ENCODE measurements at regions not wholly inside any gene's neighbourhood (a gene's known extent, or its start where the extent isn't known, plus 50 kb on each side); places are given as distances from the start of the nearest gene placed in this dataset.

GRCh38 chr11:11763796-11764422, 77.9 kb upstream of the USP47 start:
- TF ChIP-seq, protein P1, sequence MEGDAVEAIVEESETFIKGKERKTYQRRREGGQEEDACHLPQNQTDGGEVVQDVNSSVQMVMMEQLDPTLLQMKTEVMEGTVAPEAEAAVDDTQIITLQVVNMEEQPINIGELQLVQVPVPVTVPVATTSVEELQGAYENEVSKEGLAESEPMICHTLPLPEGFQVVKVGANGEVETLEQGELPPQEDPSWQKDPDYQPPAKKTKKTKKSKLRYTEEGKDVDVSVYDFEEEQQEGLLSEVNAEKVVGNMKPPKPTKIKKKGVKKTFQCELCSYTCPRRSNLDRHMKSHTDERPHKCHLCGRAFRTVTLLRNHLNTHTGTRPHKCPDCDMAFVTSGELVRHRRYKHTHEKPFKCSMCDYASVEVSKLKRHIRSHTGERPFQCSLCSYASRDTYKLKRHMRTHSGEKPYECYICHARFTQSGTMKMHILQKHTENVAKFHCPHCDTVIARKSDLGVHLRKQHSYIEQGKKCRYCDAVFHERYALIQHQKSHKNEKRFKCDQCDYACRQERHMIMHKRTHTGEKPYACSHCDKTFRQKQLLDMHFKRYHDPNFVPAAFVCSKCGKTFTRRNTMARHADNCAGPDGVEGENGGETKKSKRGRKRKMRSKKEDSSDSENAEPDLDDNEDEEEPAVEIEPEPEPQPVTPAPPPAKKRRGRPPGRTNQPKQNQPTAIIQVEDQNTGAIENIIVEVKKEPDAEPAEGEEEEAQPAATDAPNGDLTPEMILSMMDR (optimal IDR thresholded peaks at IDR 0.05 in 1 of 3, IDR thresholded peaks at IDR 0.05 in 1 of 3, conservative IDR thresholded peaks at IDR 0.05 in 1 of 3; ENCODE audit: extremely low read depth in 1 of 3, insufficient read depth in 2 of 3, low read length in 3 of 3), result no peak
- TF ChIP-seq EZH2 (IDR thresholded peaks at IDR 0.05; ENCODE audit: low read length), result no peak
